Panc1 (cell line): ENCODE measurements at regions not wholly inside any gene's neighbourhood (a gene's known extent, or its start where the extent isn't known, plus 50 kb on each side); places are given as distances from the start of the nearest gene placed in this dataset.

Experiments used
- ATAC-seq: fragments of 200-7000 bp; cut with Tn5 transposase; 2 replicates; pipeline ENCODE4 v1.9.1; 2020; ENCODE audit warnings: mild to moderate bottlenecking, moderate library complexity
- BruUV-seq: library from RNA; stranded (reverse); fragments of 400-500 nt; replicated peaks from 2 replicates; lab custom pipeline; 2021; lab: Mats Ljungman, UMichigan
- CTCF ChIA-PET: fragments of 300-600 bp; sonication (Branson Sonifier 250); formaldehyde crosslinking; loops from one replicate; lab custom pipeline; 2022; ENCODE audit warnings: antibody characterized with exemption; lab: Charles Lee
- POLR2A ChIA-PET: fragments of 300-600 bp; sonication (Branson Sonifier 250); formaldehyde crosslinking; loops from one replicate; lab custom pipeline; 2022; ENCODE audit warnings: antibody characterized with exemption; lab: Charles Lee
- DNase-seq: peaks from one replicate; pipeline ENCODE4 v3.0.0-alpha.2; 2010; ENCODE audit warnings: low read depth, low spot score
- H3K27ac ChIP-seq: 2 replicates; pipeline ENCODE4 v1.5.1; 2011; ENCODE audit warnings: mild to moderate bottlenecking, low read length, inconsistent platforms
- H3K27me3 ChIP-seq: fragments of 200-500 bp; sonication (Bioruptor generic); 2 replicates; pipeline ENCODE4 v1.6.0; 2014; ENCODE audit warnings: low read length, inconsistent platforms; ENCODE audit not compliant: control insufficient read depth, insufficient read depth
- H3K36me3 ChIP-seq: fragments of 200-500 bp; sonication (Bioruptor generic); 2 replicates; pipeline ENCODE4 v1.5.1; 2014; ENCODE audit warnings: inconsistent platforms, mild to moderate bottlenecking, low read length, moderate library complexity; ENCODE audit not compliant: control insufficient read depth, insufficient read depth
- H3K4me1 ChIP-seq: 2 replicates; pipeline ENCODE4 v1.5.1; 2011; ENCODE audit warnings: inconsistent platforms, mild to moderate bottlenecking, low read length, moderate library complexity; ENCODE audit not compliant: control insufficient read depth, insufficient read depth
- H3K4me3 ChIP-seq, 2 experiments: 2 replicates each; pipeline ENCODE4 v1.5.1; 2011 to 2012; ENCODE audit warnings: low read depth in 2 of 2, low read length in 2 of 2, mild to moderate bottlenecking in 2 of 2, inconsistent platforms in 1 of 2, moderate library complexity in 1 of 2
- H3K9me3 ChIP-seq: fragments of 200-500 bp; sonication (Bioruptor generic); 2 replicates; pipeline ENCODE4 v1.5.1; 2014; ENCODE audit warnings: low read depth, mild to moderate bottlenecking, inconsistent platforms, low read length, moderate library complexity; ENCODE audit not compliant: control insufficient read depth, insufficient read depth
- CTCF ChIP-seq: fragments of 450-650 bp; IDR thresholded peaks from 2 replicates; pipeline ENCODE4 v1.5.1; 2017; ENCODE audit warnings: mild to moderate bottlenecking
- POLR2AphosphoS5 ChIP-seq: IDR thresholded peaks from 2 replicates; pipeline ENCODE4 v1.6.1; 2012; ENCODE audit warnings: mild to moderate bottlenecking, low read depth, low read length, moderate library complexity
- REST ChIP-seq, 2 experiments: IDR thresholded peaks; 2 replicates each; pipeline ENCODE4 v1.6.1; 2011 to 2012; ENCODE audit warnings: low read depth in 2 of 2, control low read depth in 1 of 2, low read length in 1 of 2, mild to moderate bottlenecking in 1 of 2, moderate library complexity in 1 of 2; ENCODE audit not compliant: insufficient read depth in 1 of 2
- SIN3A ChIP-seq: IDR thresholded peaks from 2 replicates; pipeline ENCODE4 v1.6.1; 2012; ENCODE audit warnings: low read depth, mild to moderate bottlenecking, low read length, moderate library complexity, borderline replicate concordance; ENCODE audit not compliant: insufficient read depth
- TCF7L2 ChIP-seq: IDR thresholded peaks from 2 replicates; pipeline ENCODE4 v1.6.1; 2011; ENCODE audit warnings: mild to moderate bottlenecking, low read depth, low read length, inconsistent platforms
- in situ Hi-C: cut with HindIII; loops from 2 replicates; pipeline ENCODE4 v1.10.0; 2016; ENCODE audit warnings: low sequenced_read_pairs, low pct_unique_long_range_greater_than_20kb
- intact Hi-C: fragments of 100-400 bp; cut with micrococcal nuclease; formaldehyde crosslinking; loops from one replicate; pipeline ENCODE4 v1.10.0; 2022; ENCODE audit not compliant: unreplicated experiment

DNA sequence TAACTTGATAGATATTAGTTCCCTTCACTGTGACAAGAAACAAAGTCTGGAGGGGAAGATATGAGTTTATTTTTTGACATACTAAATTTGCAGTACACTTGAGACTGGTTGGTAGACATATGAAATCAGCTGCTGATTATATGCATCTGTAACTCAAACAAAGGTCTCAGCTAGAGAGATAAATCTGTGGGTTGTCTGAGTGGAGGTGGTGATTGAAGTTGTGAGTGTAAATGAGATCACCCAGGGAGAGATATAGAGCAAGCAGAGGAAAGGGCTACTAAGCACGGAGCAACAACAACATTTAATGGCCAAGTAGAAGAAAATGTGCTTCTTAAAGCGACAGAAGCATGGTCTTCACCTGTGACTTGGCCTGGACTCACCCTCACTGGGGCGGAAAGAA is 173.2 kb upstream of the EYA4 start:
- H3K4me3 ChIP-seq, result no peak overlapping the region
- no peaks in the 10 kb centered on the region; the same call in 1 of the 2 replicates for H3K4me1 ChIP-seq
- DNase-seq, result no peak
- no peaks in the 10 kb centered on the region for H3K9me3 ChIP-seq
- no peaks in the 10 kb centered on the region for H3K36me3 ChIP-seq
- in situ Hi-C loops (no loop called here), intact Hi-C loops (no loop called here)
- ChIA-PET POLR2A (no interaction called here), CTCF (no interaction called here)
- no TSS peak for BruUV-seq
- no peak for TF ChIP-seq SIN3A
- TF ChIP-seq TCF7L2, result no peak
- no peak for TF ChIP-seq POLR2AphosphoS5
- TF ChIP-seq CTCF, result no peak
- TF ChIP-seq REST (IDR thresholded peaks at IDR 0.05; ENCODE audit: insufficient read depth in 1 of 2, low read depth in 2 of 2, low read length in 1 of 2), result no peak
- ATAC-seq, result no peak
- H3K27me3 ChIP-seq, result no peaks in the 10 kb centered on the region
- H3K27ac ChIP-seq, result no peak overlapping the region

GRCh38 chr6:133070410-133071043 is 170.6 kb upstream of the EYA4 start:
- BruUV-seq, result no TSS peak
- no peak overlapping the region for H3K4me3 ChIP-seq
- in situ Hi-C loops (no loop called here), intact Hi-C loops (no loop called here)
- H3K36me3 ChIP-seq, result no peaks in the 10 kb centered on the region
- ATAC-seq (no peak), DNase-seq (no peak)
- H3K27ac ChIP-seq, result no peak overlapping the region
- CTCF ChIA-PET, result no interaction called here
- no peaks in the 10 kb centered on the region for H3K9me3 ChIP-seq
- POLR2A ChIA-PET, result no interaction called here
- H3K4me1 ChIP-seq, result no peaks in the 10 kb centered on the region
- no peak for TF ChIP-seq TCF7L2
- no peak for TF ChIP-seq SIN3A
- TF ChIP-seq CTCF, result no peak
- H3K27me3 ChIP-seq, result no peaks in the 10 kb centered on the region
